MV-4-11 (cell line): ENCODE measurements at regions not wholly inside any gene's neighbourhood (a gene's known extent, or its start where the extent isn't known, plus 50 kb on each side); places are given as distances from the start of the nearest gene placed in this dataset.
A peak's percentile ranks its signal among the peaks of the same experiment; 100 is the strongest.
"Not testable (repeated sequence)": the region's sequence is repeated elsewhere in the genome, so short reads cannot be mapped to it uniquely, and the experiment has no call there.

Experiments used
- DNase-seq: peaks from one replicate; lab custom pipeline; 2025; lab: John Stamatoyannopoulos, UW

DNA sequence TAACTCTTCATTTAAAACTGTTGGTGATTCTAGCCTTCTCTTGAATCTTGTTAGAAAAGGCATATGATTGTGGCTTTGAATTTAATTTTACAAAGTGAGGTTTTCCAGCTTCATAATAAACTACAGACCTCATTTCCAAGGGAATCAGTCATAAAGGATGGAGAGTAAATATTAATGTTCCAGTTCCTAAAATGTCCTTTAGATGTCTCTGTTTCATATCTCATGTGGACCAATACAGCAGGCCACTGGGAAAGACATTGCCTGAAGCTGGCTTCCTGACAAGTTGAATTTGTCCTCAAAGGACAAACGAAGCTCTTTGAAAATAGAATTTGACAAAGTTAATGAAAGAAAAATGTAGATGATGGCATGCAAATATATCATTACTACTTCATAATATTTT, 125.4 kb downstream of the ZNF330 start:
- peak; percentile 15 for DNase-seq

DNA sequence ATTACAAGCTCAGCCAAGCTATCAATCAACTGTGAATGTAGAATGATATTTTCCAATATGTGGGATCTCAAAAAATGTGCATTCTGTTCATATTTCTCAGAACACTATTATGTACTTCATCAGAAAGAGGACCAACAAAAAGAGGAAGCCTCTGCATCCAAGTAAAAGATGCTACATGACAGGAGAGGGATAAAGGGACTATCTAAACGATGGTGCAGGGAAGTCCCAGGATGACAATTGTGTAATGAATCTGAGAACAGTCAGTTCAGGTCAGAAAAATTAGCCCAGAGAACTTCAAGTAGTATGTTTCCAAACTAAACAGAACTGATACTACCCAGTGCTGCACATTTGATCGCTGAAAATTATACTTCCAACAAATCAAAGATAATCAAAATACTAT, 127.0 kb downstream of the ZNF330 start:
- DNase-seq = no peak

DNA sequence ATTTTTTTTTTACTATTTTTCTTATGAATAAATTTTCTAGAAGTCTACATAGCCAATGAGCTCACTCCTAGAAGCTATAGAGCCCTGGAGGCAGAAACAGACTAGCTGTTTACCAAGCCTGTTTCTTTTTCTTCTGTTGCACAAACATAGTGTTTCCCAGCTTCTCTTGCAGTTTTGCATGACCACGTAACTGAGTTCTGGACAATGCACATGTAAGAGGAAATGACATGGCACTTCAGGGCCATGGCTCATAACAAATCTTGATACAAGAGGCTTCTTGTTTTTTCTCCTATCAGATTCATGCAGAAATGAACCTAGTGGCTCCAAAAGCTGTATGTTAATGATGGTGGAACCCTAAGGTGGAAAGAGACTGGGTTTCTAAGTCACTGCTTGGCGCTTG, 127.4 kb downstream of the ZNF330 start:
- DNase-seq = peak; percentile 31

DNA sequence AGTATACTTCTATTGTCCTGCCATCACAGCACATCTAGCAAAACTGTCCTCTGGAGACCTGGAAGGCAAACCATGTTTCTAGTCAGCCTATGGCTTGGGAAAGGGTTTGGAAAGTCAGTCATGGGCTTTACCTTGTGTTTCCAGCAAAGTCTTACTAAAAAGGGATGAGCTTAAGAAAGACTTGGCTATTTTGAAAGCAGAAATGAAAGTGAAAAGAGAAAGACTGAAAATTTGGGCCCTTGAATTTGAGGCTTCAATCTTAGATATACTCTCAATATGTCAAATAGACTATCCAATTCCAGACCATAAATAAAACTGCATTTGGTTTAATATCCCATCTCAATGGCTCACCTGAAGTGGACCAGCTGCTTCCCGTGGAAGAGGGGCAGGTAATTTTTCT, 127.9 kb downstream of the ZNF330 start:
- peak; percentile 28 for DNase-seq

DNA sequence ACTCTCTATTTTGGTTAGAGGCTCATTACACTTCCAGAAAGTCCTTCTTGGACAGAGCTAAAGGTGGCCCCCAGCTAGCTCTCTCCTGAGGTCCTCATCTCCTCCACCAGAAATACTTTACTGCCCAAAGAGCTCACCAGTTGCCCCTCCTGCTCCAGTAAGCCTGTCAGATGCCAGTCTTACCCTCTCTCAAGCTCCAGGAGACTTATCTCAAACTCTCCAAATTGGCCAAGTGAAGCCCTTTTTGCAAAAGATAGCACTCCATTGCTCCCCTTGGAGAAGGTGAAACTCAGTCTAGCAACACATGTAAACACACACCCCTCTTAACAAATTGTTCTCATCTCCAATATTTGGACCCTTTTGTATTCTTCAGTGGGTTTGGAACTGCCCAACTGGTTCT, 128.5 kb downstream of the ZNF330 start:
- no peak for DNase-seq

DNA sequence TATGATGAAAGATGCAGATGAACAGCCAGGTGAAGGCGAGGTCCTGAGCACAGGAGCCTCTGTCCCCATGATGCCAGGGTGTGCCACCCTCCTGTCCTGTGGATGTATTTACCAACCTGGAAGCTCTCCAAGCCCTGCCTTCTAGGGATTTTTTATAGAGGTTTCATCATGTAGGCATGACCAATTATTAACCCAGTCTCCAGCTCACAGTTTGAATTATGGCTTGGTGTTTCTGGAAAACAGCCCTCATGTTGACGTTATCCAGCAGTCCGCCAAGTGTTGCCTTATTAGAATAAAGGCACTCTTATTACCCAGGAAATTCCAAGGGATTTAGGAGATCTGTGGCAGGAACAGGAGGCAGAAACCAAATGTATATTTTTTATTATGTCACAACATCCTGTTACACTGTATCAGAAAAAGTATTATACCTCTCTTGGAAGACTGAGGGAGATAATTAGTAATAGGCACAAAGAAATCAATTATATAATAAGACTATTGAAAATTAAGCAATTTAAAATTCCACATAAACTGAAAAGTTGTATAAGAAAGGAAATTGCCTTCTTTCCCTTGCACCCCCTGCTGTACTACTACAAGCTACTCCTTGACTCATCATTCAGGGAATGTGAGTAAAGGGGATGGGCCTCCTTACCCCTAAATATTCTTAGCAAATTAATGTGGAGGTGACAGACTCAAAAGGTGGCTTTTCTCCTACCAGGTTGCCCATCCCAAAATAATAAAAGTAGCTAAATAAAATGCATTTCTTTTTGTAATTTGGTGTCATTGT, 129.6 kb downstream of the ZNF330 start:
- no peak for DNase-seq

DNA sequence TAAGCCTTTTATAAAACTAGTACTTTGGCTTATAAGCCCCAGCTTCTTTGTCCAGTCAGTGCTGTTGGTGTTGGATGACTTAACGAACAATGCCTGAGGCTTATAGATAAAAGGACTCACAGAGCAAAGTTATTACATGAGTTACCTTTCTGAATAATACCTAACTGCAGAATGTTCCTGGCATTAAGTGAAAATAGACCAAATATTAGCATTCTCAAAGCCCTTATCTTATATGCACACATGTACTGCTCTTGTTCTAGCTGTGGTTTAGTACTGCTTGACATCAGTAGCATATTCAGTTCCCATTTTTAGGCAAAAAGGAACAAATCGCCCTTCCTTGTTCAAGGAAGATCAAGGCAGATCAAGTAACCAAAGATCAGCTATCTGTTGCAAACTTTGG, 131.6 kb downstream of the ZNF330 start:
- DNase-seq = peak; percentile 74

DNA sequence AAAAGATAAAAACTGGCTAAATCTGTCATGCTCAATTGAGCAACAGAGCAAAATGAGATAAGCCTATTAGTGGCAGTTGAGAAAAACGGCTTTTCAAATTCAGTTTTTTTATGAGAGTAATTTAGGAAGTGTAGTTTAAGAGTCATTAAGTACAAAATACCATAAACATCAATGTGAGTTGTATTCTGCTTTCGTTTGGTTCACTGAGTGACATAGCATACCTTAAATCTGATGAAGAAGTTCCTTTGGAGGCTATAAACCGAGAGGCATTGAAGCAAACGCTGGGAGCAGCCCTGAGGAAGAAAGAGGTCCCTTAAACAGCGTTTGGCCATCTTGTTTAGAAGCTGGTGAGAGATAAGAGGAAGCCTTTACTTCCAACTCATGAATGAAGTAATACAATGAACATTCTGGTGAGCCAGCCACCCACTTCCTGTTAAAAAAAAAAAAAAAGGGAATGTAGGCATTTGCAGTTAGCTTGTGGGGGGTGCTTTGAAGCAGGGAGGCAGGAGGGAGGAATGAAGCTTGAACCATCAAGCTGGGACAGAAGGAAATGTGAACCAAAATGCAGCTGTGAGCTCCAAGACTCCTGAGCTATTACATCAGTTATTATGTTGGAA, 132.3 kb downstream of the ZNF330 start:
- DNase-seq = peak; percentile 83

DNA sequence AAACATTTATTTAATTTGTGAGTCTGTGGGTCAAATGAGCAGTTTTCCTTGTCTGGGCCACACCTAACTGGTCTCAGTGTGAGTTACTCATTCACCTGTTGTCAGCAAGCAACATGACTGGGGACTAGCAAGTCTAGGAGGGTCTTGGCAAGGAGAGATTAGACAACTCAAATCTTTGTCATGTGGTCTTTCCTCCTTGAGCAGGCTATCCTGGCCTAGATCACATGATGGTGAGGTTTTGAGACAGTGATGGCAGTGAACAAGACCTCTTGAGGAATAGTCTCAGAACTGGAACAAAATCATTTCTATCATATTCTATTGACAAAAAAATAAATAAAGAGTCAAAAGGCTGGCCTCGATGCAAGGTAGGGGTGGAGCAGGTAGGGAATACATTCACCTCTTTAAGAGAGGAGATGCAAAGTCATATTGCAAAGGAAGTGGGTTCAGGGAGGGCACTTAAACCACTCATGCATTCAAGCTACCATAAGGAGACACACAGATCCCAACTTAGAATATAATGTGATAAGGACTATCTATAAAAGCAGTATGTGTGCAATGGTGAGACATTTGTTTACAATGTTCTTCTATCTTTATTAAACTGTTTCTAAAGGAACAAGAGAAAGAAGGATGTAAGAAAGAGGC, 135.7 kb downstream of the ZNF330 start:
- no peak for DNase-seq

DNA sequence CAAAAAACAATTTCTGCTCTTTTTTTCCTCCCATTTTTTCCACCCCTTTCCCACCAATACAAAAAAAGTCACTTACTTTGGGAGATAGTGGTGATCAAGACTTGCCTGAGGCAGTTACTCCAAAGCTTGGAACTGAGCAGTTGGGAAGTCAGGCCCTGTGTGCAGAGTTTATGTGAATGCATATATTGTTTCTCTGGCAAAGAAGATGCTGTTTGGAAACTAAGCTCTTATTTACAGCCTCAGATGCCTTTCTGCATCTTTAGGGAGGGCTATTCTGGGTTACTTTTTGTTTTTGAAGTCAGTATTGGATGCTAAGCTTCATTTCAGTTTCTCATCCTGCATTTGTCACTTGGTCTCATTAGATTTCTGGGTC, 136.3 kb downstream of the ZNF330 start:
- no peak for DNase-seq

DNA sequence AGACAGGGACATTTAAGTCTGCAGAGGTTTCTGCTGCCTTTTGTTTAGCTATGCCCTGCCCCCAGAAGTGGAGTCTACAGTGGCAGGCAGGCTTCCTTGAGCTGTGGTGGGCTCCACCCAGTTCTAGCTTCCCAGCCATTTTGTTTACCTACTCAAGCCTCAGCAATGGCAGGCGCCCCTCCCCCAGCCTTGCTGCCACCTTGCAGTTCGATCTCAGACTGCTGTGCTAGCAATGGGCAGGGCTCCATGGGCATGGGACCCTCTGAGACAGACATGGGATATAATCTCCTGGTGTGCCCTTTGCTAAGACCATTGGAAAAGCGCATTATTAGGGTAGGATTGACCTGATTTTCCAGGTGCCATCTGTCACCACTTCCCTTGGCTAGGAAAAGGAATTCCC, 147.5 kb downstream of the ZNF330 start:
- not testable (repeated sequence) for DNase-seq

DNA sequence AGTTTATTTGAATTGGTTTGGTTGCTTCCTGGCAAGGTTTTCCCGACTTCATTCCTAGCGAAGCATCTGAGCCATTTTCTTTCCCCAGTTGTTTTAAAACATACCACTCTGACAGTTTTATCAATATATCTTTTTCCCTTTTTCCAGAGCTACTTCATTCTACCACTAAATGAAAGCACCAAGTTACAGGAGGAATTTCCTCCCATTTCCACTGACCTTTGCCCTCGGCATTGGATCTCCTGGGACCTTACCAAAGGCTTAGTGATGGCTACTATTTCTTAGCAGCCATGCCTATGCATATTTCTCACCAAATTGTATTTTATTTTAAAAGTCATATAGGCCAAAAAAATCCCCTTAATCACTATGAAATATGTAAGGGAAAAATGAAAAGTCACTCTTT, 150.5 kb downstream of the ZNF330 start:
- no peak for DNase-seq

DNA sequence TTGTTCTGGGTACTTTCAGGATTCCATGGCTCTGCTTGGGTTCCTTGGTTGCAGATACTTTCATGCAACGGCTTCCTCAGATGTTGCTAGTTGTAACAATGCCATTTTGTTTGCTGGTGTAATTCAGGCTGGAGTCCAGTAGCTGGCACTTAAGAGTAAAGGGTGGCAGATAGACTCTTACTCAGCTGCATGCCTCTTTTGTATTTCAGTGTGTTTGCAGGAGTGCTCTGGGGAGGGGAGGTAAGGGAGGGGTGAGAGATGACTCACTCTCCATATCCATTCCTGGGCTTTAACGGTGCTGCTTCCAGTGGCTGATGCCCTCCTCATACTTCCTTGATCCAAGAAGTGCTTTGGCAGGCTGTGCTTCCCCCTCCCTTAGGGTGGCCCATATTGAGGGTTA, 155.2 kb downstream of the ZNF330 start:
- DNase-seq = no peak

DNA sequence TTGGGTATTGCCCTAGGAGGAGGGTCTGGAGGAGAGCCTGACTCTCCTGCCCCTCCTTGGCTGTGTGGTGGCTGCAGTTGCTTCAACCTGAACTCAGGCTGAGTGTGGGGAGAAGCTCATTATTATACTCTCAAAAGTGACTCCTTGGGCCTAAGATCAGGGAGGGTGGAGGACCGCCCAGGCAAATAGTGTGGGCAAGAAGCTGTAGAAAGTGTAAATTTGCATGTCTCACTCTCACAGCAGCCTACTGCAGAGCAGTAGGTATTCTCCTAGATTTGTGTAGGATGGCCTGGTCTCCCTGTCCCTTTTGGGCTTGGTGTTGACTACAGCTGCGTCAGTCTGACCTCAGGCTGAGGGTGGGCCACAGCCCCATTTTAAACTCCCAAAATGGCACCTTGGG, 156.1 kb downstream of the ZNF330 start:
- DNase-seq = no peak

DNA sequence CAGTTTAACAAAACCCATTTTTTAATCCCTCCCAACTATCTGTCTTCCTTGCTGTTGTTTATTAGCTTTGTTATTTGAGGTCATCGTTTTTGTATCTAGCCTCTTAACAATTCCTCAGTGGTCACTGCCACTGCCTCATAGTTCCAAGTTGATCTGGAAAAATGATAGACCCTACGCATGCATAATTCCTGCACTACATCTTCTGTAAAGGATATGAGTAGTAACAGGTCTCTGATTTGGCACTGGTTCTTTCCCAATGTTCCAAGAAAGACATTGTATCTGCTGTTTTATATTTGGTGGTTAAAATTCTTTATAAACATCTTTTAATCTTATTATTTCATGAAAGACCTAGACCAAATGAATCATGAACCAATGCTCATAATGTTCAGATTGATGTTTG, 166.6 kb downstream of the ZNF330 start:
- no peak for DNase-seq

DNA sequence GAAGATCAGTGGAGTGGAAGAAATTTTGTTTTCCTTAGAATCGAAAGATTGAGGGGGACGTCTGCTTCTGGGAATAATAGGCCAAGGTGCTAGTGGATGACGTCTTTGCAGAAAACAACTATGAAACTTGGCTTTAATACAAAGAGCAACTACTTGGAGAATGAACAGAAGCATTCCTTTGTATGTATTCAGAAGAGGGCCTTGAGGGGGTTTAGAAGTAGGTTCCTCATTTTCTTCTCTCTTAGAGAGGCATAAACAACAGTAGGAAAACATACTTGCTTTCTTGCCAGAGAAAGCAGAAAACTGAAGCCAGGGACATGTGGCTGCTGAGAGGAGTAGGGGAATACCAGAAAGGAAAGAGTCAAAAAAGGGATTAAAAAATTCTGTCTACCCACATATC, 167.8 kb downstream of the ZNF330 start:
- no peak for DNase-seq

DNA sequence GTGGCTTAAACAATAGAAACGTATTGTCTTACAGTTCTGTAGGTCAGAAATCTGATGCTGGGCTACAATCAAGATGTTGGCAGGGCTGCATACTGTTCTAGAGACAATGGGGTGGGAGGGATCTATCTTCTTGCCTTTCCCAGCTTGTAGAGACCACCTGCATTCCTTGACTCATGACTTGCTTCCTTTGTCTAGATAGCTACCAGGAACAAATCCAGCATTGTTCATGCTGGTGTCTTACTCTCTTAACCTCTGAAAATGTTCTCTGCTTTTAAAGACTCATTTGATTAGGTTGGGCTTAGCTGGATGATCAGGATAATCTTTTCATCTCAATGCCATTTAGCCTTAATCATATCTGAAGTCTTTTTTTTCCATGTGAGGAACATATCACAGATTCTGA, 169.0 kb downstream of the ZNF330 start:
- DNase-seq = no peak

DNA sequence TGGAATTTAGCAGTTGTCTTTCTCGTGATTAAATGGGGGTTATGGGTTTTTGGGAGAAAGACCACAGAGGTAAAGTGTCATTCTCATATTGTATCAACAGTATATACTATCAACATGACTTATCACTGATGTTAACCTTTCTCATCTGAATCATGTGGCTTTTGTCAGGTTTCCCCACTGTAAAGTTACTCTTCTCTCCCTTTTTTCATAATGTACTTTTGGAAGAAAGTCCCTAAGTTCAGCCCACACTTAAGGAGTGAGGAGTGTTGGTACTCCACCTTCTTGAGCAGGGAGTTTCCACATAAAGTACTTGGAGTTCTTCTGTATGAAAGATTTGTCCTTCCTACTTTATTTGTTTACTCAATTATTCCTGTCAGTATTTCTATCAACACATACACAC, 169.9 kb downstream of the ZNF330 start:
- DNase-seq = no peak

DNA sequence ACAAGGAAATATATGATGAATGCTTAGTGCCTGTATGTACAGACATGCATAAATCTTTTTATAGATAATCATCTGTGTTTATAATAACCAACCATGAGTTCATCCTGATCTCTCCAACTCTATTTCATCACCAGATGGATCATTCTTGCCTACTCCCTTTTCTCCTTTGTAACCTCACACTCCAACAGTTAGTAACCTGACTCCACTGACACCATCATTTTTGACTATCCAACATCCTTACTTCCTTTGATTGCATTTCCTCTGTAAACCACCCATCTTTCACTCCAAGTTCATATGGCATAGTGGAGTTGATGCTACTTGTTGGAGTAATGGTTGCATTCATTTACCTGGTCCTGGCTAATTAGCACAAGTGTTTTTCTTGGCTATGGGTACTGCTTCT, 170.6 kb downstream of the ZNF330 start:
- DNase-seq = no peak

DNA sequence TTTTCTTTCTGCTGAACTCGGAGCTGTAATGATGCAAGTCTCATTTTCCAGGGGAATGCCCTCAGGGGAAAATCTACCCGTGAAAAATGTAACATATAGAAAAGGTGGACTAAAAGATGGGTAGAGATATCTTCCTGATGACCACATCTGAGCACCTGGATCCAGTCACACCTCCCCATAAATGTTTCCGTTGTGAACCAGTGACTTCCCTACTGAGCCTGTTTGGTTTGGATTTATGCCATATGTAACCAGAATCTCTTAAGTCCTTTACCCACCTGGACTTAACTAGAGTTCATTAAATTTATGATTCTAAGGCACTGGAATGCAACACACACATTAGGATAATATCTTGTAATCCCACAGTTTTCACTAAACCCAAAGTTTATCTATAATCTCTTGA, 171.1 kb downstream of the ZNF330 start:
- DNase-seq = no peak

DNA sequence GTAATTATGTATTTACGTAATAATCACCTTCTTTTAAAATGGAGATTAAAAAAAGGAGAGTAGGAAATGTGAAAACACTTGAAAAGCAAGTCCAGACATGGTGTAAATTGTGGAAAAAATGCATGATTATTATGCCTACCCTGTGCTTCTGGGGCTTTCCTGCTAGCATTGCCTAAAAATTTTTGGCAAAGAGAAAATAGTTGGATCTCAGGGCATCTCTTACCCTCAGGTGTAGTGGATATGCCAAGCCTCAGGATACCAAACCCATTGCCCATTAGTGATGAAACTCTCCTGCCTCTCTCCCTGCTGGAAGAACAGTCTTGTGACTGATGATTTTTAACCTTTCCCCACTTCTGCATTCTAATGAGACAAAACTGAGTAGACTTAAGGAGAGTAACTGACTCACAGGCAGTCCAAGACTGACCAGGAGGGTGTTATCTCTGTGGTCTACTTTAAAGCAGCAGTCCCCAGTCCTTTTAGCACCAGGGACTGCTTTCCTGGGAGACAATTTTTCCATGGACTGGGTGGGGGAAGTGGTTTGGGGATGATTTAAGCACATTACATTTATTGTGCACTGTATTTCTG, 174.6 kb downstream of the ZNF330 start:
- no peak for DNase-seq

DNA sequence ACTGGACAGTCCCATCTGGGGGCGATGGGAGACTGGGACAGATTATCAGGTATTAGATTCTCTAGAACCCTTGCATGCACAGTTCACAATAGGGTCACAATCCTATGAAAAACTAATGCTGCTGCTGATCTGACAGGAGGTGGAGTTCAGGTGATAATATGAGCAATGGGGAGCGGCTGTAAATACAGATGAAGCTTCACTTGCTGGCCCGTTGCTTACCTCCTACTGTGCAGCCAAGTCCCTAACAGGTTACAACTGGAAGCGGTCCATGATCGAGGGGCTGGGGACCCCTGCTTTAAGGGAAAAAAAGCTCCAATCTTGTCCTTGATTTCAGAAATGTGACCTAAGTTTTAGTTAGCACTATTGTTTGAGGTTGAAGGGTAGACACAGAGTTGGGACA, 175.2 kb downstream of the ZNF330 start:
- no peak for DNase-seq

DNA sequence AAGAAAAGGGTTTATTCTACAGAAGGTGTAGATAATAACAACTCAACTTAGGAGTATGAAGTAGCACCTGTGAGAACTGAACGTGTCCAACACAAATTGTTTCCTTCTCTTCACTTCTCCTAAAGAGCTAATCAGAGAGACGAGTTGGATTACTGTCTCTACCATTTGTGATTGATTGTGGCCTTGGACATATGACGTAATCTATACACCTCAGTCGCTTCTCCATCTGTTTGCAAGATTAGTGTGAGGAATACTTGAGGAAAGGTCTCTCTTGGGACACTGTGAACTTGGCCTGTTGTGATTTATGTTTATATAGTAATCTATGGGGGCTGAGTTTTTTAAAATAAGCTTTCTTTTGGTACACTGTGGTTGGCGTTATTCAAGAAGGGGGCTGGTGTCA, 182.0 kb downstream of the ZNF330 start:
- no peak for DNase-seq
